ENCODE measurements at regions not wholly inside any gene's neighbourhood (a gene's known extent, or its start where the extent isn't known, plus 50 kb on each side); places are given as distances from the start of the nearest gene placed in this dataset.
"Not testable (repeated sequence)": the region's sequence is repeated elsewhere in the genome, so short reads cannot be mapped to it uniquely, and the experiment has no call there.

DNA sequence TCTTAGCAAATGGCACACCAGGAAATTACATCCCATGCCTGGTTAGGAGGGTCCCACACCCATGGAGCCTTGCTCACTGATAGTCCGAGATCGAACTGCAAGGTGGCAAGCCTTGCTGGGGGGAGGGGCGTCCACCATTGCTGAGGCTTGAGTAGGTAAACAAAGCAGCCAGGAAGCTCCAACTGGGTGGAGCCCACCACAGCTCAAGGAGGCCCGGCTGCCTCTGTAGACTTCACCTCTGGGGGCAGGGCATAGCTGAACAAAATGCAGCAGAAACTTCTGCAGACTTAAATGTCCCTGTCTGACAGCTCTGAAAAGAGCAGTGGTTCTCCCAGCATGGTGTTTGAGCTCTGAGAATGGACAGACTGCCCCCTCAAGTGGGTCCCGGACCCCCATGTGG, 962.7 kb upstream of the INTU start:
- not testable (repeated sequence) for TF ChIP-seq CTCF (IDR thresholded peaks at IDR 0.05; ENCODE audit: insufficient read depth, low read depth, low read length); EZH2 (IDR thresholded peaks at IDR 0.05; ENCODE audit: insufficient read depth, low read length)
